H1 (cell line): ENCODE measurements at regions not wholly inside any gene's neighbourhood (a gene's known extent, or its start where the extent isn't known, plus 50 kb on each side); places are given as distances from the start of the nearest gene placed in this dataset.

Experiments
- CTCF ChIA-PET: fragments of 300-600 bp; sonication (Branson Sonifier 250); formaldehyde crosslinking; loops from one replicate; lab custom pipeline; 2021; ENCODE audit not compliant: partially characterized antibody; lab: Charles Lee
- POLR2A ChIA-PET: fragments of 300-600 bp; sonication (Branson Sonifier 250); formaldehyde crosslinking; loops from one replicate; lab custom pipeline; 2021; ENCODE audit warnings: inconsistent platforms; ENCODE audit not compliant: partially characterized antibody; lab: Charles Lee
- DNase-seq, 2 experiments: peaks; one replicate each; pipeline versions ENCODE4 v3.0.0 to v3.0.0-alpha.2; 2010 to 2022; ENCODE audit warnings: low spot score in 2 of 2, low read depth in 1 of 2, mixed read lengths in 1 of 2
- FAIRE-seq: peaks from 2 replicates; lab custom pipeline; 2011; peaks lifted over from hg19 to GRCh38; lab: Jason Lieb, UNC
- H2AFZ ChIP-seq: 2 replicates; pipeline ENCODE4 v1.8.1; 2012; ENCODE audit warnings: low read length, inconsistent platforms
- H2AK5ac ChIP-seq: 2 replicates; pipeline ENCODE4 v1.6.1; 2013; ENCODE audit warnings: low read depth, low read length
- H2BK120ac ChIP-seq: replicated peaks from 2 replicates; pipeline ENCODE3; 2013; ENCODE audit warnings: low read depth, low read length, inconsistent platforms
- H2BK12ac ChIP-seq: 2 replicates; pipeline ENCODE4 v1.6.1; 2013; ENCODE audit warnings: low read depth, low read length
- H2BK15ac ChIP-seq: 2 replicates; pipeline ENCODE4 v1.6.1; 2013; ENCODE audit warnings: low read length
- H2BK20ac ChIP-seq: 2 replicates; pipeline ENCODE4 v1.6.1; 2013; ENCODE audit warnings: low read length
- H2BK5ac ChIP-seq: 2 replicates; pipeline ENCODE4 v1.6.1; 2013; ENCODE audit warnings: low read depth, low read length
- H3K14ac ChIP-seq: 2 replicates; pipeline ENCODE4 v1.6.1; 2013; ENCODE audit warnings: inconsistent platforms; ENCODE audit not compliant: insufficient read length
- H3K18ac ChIP-seq: 2 replicates; pipeline ENCODE4 v1.6.1; 2013; ENCODE audit warnings: low read length; ENCODE audit errors: extremely low read depth
- H3K23ac ChIP-seq: 2 replicates; pipeline ENCODE4 v1.6.1; 2013; ENCODE audit warnings: inconsistent platforms; ENCODE audit not compliant: insufficient read length
- H3K23me2 ChIP-seq: 2 replicates; pipeline ENCODE4 v1.6.1; 2013; ENCODE audit warnings: low read depth, low read length
- H3K27ac ChIP-seq: 2 replicates; pipeline ENCODE4 v1.6.1; 2011; ENCODE audit warnings: low read depth, low read length, inconsistent platforms
- H3K27me3 ChIP-seq, 4 experiments: replicated peaks in 1 of 4; 1 replicate in 1 of 4; 2 replicates in 3 of 4; pipeline versions ENCODE4 v1.6.1 to v1.8.1; 2011 to 2013; ENCODE audit warnings: low read length in 3 of 4, mild to moderate bottlenecking in 3 of 4, inconsistent platforms in 2 of 4, mixed read lengths in 2 of 4, moderate library complexity in 1 of 4; ENCODE audit not compliant: control insufficient read depth in 3 of 4, insufficient read depth in 3 of 4; ENCODE audit errors: extremely low read depth in 1 of 4
- H3K36me3 ChIP-seq, 4 experiments: 2 replicates each; pipeline versions ENCODE4 v1.6.1 to v1.8.1; 2011 to 2013; ENCODE audit warnings: mild to moderate bottlenecking in 4 of 4, low read length in 3 of 4, moderate library complexity in 2 of 4, control low read depth in 1 of 4, inconsistent platforms in 1 of 4; ENCODE audit not compliant: insufficient read depth in 4 of 4, control insufficient read depth in 2 of 4
- H3K4ac ChIP-seq: replicated peaks from 2 replicates; pipeline ENCODE3; 2013; ENCODE audit warnings: low read length, low read depth, mixed read lengths, inconsistent platforms; ENCODE audit not compliant: insufficient read length
- H3K4me1 ChIP-seq, 4 experiments: replicated peaks in 1 of 4; 1 replicate in 1 of 4; 2 replicates in 3 of 4; pipeline versions ENCODE4 v1.6.1 to v1.8.1; 2011 to 2013; ENCODE audit warnings: low read length in 3 of 4, inconsistent platforms in 2 of 4, mixed read lengths in 1 of 4; ENCODE audit not compliant: insufficient read depth in 4 of 4, control insufficient read depth in 3 of 4
- H3K4me2 ChIP-seq, 2 experiments: 2 replicates each; pipeline versions ENCODE4 v1.6.1 to v1.8.1; 2011 to 2013; ENCODE audit warnings: low read depth in 2 of 2, low read length in 2 of 2, control low read depth in 1 of 2, inconsistent platforms in 1 of 2, mild to moderate bottlenecking in 1 of 2; ENCODE audit not compliant: insufficient read depth in 1 of 2
- H3K4me3 ChIP-seq, 4 experiments: fragments of 200-600, 300-600 bp in 1 of 4; sonication (generic), shearing (Covaris generic), sonication (Bioruptor Twin) in 1 of 4; 2 replicates each; pipeline versions ENCODE4 v1.5.1 to v1.8.1; 2011 to 2016; ENCODE audit warnings: low read length in 4 of 4, low read depth in 3 of 4, control low read depth in 2 of 4, inconsistent platforms in 2 of 4, mild to moderate bottlenecking in 2 of 4, mixed read lengths in 1 of 4, moderate library complexity in 1 of 4; ENCODE audit not compliant: insufficient read depth in 2 of 4; ENCODE audit errors: extremely low read depth in 1 of 4
- H3K56ac ChIP-seq: replicated peaks from 2 replicates; pipeline ENCODE3; 2013; ENCODE audit warnings: low read depth, mild to moderate bottlenecking, mixed read lengths, low read length, inconsistent platforms; ENCODE audit not compliant: insufficient read length
- H3K79me1 ChIP-seq: 2 replicates; pipeline ENCODE4 v1.6.1; 2013; ENCODE audit warnings: low read depth, low read length, control low read depth
- H3K79me2 ChIP-seq, 2 experiments: 2 replicates each; pipeline versions ENCODE4 v1.6.1 to v1.8.1; 2012 to 2013; ENCODE audit warnings: low read length in 2 of 2, mild to moderate bottlenecking in 2 of 2, inconsistent platforms in 1 of 2; ENCODE audit not compliant: insufficient read depth in 2 of 2, control insufficient read depth in 1 of 2
- H3K9ac ChIP-seq, 4 experiments: replicated peaks in 1 of 4; 1 replicate in 1 of 4; 2 replicates in 3 of 4; pipeline versions ENCODE4 v1.6.1 to v1.8.1; 2011 to 2013; ENCODE audit warnings: low read depth in 3 of 4, low read length in 3 of 4, control low read depth in 2 of 4, mild to moderate bottlenecking in 2 of 4, moderate library complexity in 2 of 4, inconsistent platforms in 1 of 4; ENCODE audit errors: extremely low read depth in 1 of 4
- H3K9me3 ChIP-seq, 2 experiments: 2 replicates each; pipeline versions ENCODE4 v1.6.1 to v1.8.1; 2012 to 2013; ENCODE audit warnings: mild to moderate bottlenecking in 2 of 2, moderate library complexity in 2 of 2, control low read depth in 1 of 2, inconsistent platforms in 1 of 2, low read depth in 1 of 2, low read length in 1 of 2, mixed read lengths in 1 of 2; ENCODE audit not compliant: insufficient read depth in 2 of 2
- H4K20me1 ChIP-seq, 2 experiments: replicated peaks in 1 of 2; 2 replicates each; pipeline versions ENCODE3 to v1.8.1; 2011 to 2013; ENCODE audit warnings: inconsistent platforms in 2 of 2, low read length in 2 of 2, mild to moderate bottlenecking in 1 of 2; ENCODE audit not compliant: insufficient read depth in 2 of 2, control insufficient read depth in 1 of 2
- H4K5ac ChIP-seq: 2 replicates; pipeline ENCODE4 v1.6.1; 2013; ENCODE audit warnings: low read length, low read depth, mixed read lengths, inconsistent platforms; ENCODE audit not compliant: insufficient read length
- H4K8ac ChIP-seq: 2 replicates; pipeline ENCODE4 v1.8.0; 2013; ENCODE audit warnings: mild to moderate bottlenecking, moderate library complexity, low read length, inconsistent platforms; ENCODE audit not compliant: insufficient read depth; ENCODE audit errors: extremely low read depth
- H4K91ac ChIP-seq: replicated peaks from 2 replicates; pipeline ENCODE3; 2013; ENCODE audit warnings: low read length, mixed read lengths, inconsistent platforms; ENCODE audit not compliant: insufficient read length
- CHD1 ChIP-seq: IDR thresholded peaks from 2 replicates; pipeline ENCODE4 v1.6.1; 2012; ENCODE audit warnings: low read depth, low read length, improper control_type of control experiment
- EGR1 ChIP-seq: IDR thresholded peaks from 2 replicates; pipeline ENCODE4 v1.6.1; 2011; ENCODE audit warnings: low read depth, low read length, borderline replicate concordance
- EP300 ChIP-seq, 2 experiments: IDR thresholded peaks; 1 replicate in 1 of 2; 2 replicates in 1 of 2; pipeline ENCODE4 v1.6.1; 2011 to 2012; ENCODE audit warnings: low read depth in 2 of 2, low read length in 2 of 2, mild to moderate bottlenecking in 2 of 2, borderline replicate concordance in 1 of 2, inconsistent platforms in 1 of 2, moderate library complexity in 1 of 2
- HDAC2 ChIP-seq, 2 experiments: fragments of 300-600 bp in 1 of 2; sonication (generic) in 1 of 2; IDR thresholded peaks; 2 replicates each; pipeline ENCODE4 v1.6.1; 2011 to 2012; ENCODE audit warnings: low read depth in 2 of 2, low read length in 2 of 2, mild to moderate bottlenecking in 2 of 2, moderate library complexity in 2 of 2, borderline replicate concordance in 1 of 2, inconsistent platforms in 1 of 2
- JUND ChIP-seq: IDR thresholded peaks from 2 replicates; pipeline ENCODE4 v1.6.1; 2011; ENCODE audit warnings: mild to moderate bottlenecking, improper control_type of control experiment, low read length
- KDM1A ChIP-seq: fragments of 200-600, 300-600 bp; sonication (generic); IDR thresholded peaks from 2 replicates; pipeline ENCODE4 v1.7.1; 2016; ENCODE audit warnings: mild to moderate bottlenecking, low read length, borderline replicate concordance
- KDM4A ChIP-seq: IDR thresholded peaks from one replicate; pipeline ENCODE4 v1.7.1; 2012; ENCODE audit warnings: low read depth, mild to moderate bottlenecking, moderate library complexity, low read length, inconsistent platforms; ENCODE audit not compliant: severe bottlenecking
- MAX ChIP-seq: IDR thresholded peaks from 2 replicates; pipeline ENCODE4 v1.6.1; 2012; ENCODE audit warnings: inconsistent platforms
- POU5F1 ChIP-seq: IDR thresholded peaks from 2 replicates; pipeline ENCODE4 v1.6.1; 2011; ENCODE audit warnings: low read depth, mild to moderate bottlenecking, low read length, moderate library complexity
- RFX5 ChIP-seq: IDR thresholded peaks from 2 replicates; pipeline ENCODE4 v1.6.1; 2011; ENCODE audit warnings: low read depth, low read length, improper control_type of control experiment, borderline replicate concordance
- SRF ChIP-seq: IDR thresholded peaks from 2 replicates; pipeline ENCODE4 v1.6.1; 2011; ENCODE audit warnings: mild to moderate bottlenecking, low read depth, low read length, moderate library complexity
- TAF7 ChIP-seq: optimal IDR thresholded peaks from 2 replicates; pipeline ENCODE3; 2011; ENCODE audit warnings: low read depth, mild to moderate bottlenecking, inconsistent platforms, low read length, moderate library complexity, borderline replicate concordance
- USF2 ChIP-seq: IDR thresholded peaks from 2 replicates; pipeline ENCODE4 v1.6.1; 2011; ENCODE audit warnings: low read length, improper control_type of control experiment
- WGBS, 2 experiments: shearing (Covaris generic) in 1 of 2; methylation state at CpG; one replicate each; pipeline versions ENCODE4 v1.1.6 to v1.1.7; 2013 to 2015; ENCODE audit warnings: low lambda C conversion rate in 2 of 2, mixed read lengths in 2 of 2, inconsistent platforms in 1 of 2, low coverage in 1 of 2, missing lambda C conversion rate in 1 of 2; ENCODE audit not compliant: insufficient replicate concordance in 2 of 2, insufficient coverage in 1 of 2, insufficient read length in 1 of 2; ENCODE audit errors: extremely low coverage in 1 of 2, missing lambda C conversion rate in 1 of 2; 5-methylcytosine and 5-hydroxymethylcytosine counted together

- no peak overlapping the region for H3K27ac ChIP-seq
- no peak overlapping the region for H3K9ac ChIP-seq
- WGBS, 2 experiments = 100% methylated on average over 1 of the region's 1 CpG; no CpG with 5 or more reads in 1 of the 2 experiments
- H3K14ac ChIP-seq = no peak overlapping the region
- no peak overlapping the region for H2BK5ac ChIP-seq
- no peaks in the 10 kb centered on the region for H3K36me3 ChIP-seq
- no peak overlapping the region for H3K18ac ChIP-seq
- CTCF ChIA-PET = no interaction called here
- H3K23ac ChIP-seq = no peak overlapping the region
- no peak overlapping the region for H4K8ac ChIP-seq
- H3K79me2 ChIP-seq = no peaks in the 10 kb centered on the region
- H3K9me3 ChIP-seq = peaks cover 6 to 17% of the 10 kb centered on the region in 2 experiments
- H3K4me3 ChIP-seq = no peak overlapping the region
- FAIRE-seq (no peak), DNase-seq (no peak)
- no peaks in the 10 kb centered on the region for H4K20me1 ChIP-seq
- POLR2A ChIA-PET = no interaction called here
- no peak overlapping the region for H2AK5ac ChIP-seq
- no peak overlapping the region for H4K91ac ChIP-seq
- H3K56ac ChIP-seq = no peak overlapping the region
- no peak overlapping the region for H2BK120ac ChIP-seq
- no peaks in the 10 kb centered on the region for H3K4me1 ChIP-seq
- H2BK12ac ChIP-seq = no peak overlapping the region
- no peak overlapping the region for H2BK20ac ChIP-seq
- H3K23me2 ChIP-seq = no peaks in the 10 kb centered on the region
- no peaks in the 10 kb centered on the region for H3K27me3 ChIP-seq
- H3K4me2 ChIP-seq = no peak overlapping the region
- H4K5ac ChIP-seq = no peak overlapping the region
- no peak overlapping the region for H2AFZ ChIP-seq
- no peaks in the 10 kb centered on the region for H3K79me1 ChIP-seq
- H2BK15ac ChIP-seq = no peak overlapping the region
- no peak overlapping the region for H3K4ac ChIP-seq
- TF ChIP-seq POU5F1 (no peak), JUND (no peak), KDM1A (no peak), TAF7 (no peak), CHD1 (no peak), EP300 (IDR thresholded peaks at IDR 0.05; ENCODE audit: borderline replicate concordance in 1 of 2, low read depth in 2 of 2, low read length in 2 of 2) (no peak), HDAC2 (IDR thresholded peaks at IDR 0.05; ENCODE audit: borderline replicate concordance in 1 of 2, low read depth in 2 of 2, low read length in 2 of 2) (no peak), USF2 (no peak), SRF (no peak), RFX5 (no peak), MAX (no peak), EGR1 (no peak), KDM4A (no peak)
These were observed 349.4 kb downstream of the DUSP10 start for GRCh38 chr1:221392453-221392852.
